ENCODE measurements at regions not wholly inside any gene's neighbourhood (a gene's known extent, or its start where the extent isn't known, plus 50 kb on each side); places are given as distances from the start of the nearest gene placed in this dataset.
A peak's percentile ranks its signal among the peaks of the same experiment; 100 is the strongest.

- TF ChIP-seq CTCF (IDR thresholded peaks at IDR 0.05; ENCODE audit: low read length) (peak; percentile 60), EZH2 (IDR thresholded peaks at IDR 0.05; ENCODE audit: borderline replicate concordance, low read length) (no peak)
Observed at GRCh38 chrX:17242470-17242869, 132.5 kb upstream of the NHS start.

Measured in OCI-LY1 (cell line).